RWPE2 (cell line): ENCODE measurements at regions not wholly inside any gene's neighbourhood (a gene's known extent, or its start where the extent isn't known, plus 50 kb on each side); places are given as distances from the start of the nearest gene placed in this dataset.

Experiments
- ATAC-seq: fragments of 200-7000 bp; cut with Tn5 transposase; 3 replicates; pipeline ENCODE4 v1.9.1; 2021; ENCODE audit warnings: low read depth
- DNase-seq: peaks from one replicate; pipeline ENCODE4 v3.0.0-alpha.2; 2020; ENCODE audit warnings: low spot score
- H3K27ac ChIP-seq: fragments of 450-650 bp; 2 replicates; pipeline ENCODE4 v1.5.1; 2017; ENCODE audit warnings: mild to moderate bottlenecking; ENCODE audit not compliant: poor library complexity, severe bottlenecking
- H3K27me3 ChIP-seq: fragments of 250-450 bp; sonication (Bioruptor Pico); 2 replicates; pipeline ENCODE4 v1.5.1; 2021; ENCODE audit warnings: mild to moderate bottlenecking, moderate library complexity; ENCODE audit not compliant: insufficient read depth, poor library complexity, severe bottlenecking
- H3K36me3 ChIP-seq: fragments of 250-450 bp; sonication (Bioruptor Pico); 2 replicates; pipeline ENCODE4 v1.5.1; 2020; ENCODE audit warnings: low read depth, mild to moderate bottlenecking, moderate library complexity
- H3K4me1 ChIP-seq: fragments of 250-450 bp; sonication (Bioruptor Pico); 2 replicates; pipeline ENCODE4 v1.5.1; 2021; ENCODE audit warnings: mild to moderate bottlenecking, moderate library complexity; ENCODE audit not compliant: insufficient read depth, poor library complexity, severe bottlenecking
- H3K4me3 ChIP-seq: fragments of 250-450 bp; sonication (Bioruptor Pico); 2 replicates; pipeline ENCODE4 v1.5.1; 2021; ENCODE audit warnings: mild to moderate bottlenecking, moderate library complexity; ENCODE audit not compliant: severe bottlenecking
- H3K9me3 ChIP-seq: fragments of 250-450 bp; sonication (Bioruptor Pico); 2 replicates; pipeline ENCODE4 v1.5.1; 2021; ENCODE audit warnings: mild to moderate bottlenecking, moderate library complexity; ENCODE audit not compliant: severe bottlenecking
- TF ChIP-seq, protein P1 (sequence below): fragments of 450-650 bp; IDR thresholded peaks from one replicate; pipeline ENCODE4 v1.5.1; 2017; ENCODE audit warnings: mild to moderate bottlenecking, moderate library complexity; ENCODE audit not compliant: poor library complexity, severe bottlenecking

DNA sequence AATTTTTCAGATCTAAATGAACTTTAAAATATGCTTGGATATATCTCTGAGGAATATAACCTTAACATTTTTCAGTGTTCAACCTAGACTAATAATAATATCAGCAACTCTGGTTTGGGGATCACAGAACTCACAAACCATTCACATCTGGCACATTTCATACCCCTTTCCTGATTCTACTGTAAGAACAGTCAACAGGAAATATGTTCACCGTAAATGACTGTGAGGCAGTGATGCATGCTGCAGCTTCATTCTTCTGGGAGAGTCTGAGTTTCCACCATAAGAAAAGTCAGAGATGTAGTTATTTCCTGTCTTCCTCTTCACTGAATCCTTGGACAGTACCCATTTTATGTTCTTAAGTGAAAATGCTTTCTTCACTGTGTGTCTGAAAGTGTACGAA is 134.2 kb upstream of the IFNGR1 start:
- Histone ChIP-seq H3K27me3 (no peaks in the 10 kb centered on the region), H3K4me3 (no peak overlapping the region), H3K36me3 (no peaks in the 10 kb centered on the region), H3K4me1 (no peaks in the 10 kb centered on the region), H3K27ac (no peak overlapping the region), H3K9me3 (no peaks in the 10 kb centered on the region)
- no peak for DNase-seq
- ATAC-seq = no peak
- TF ChIP-seq, protein P1, sequence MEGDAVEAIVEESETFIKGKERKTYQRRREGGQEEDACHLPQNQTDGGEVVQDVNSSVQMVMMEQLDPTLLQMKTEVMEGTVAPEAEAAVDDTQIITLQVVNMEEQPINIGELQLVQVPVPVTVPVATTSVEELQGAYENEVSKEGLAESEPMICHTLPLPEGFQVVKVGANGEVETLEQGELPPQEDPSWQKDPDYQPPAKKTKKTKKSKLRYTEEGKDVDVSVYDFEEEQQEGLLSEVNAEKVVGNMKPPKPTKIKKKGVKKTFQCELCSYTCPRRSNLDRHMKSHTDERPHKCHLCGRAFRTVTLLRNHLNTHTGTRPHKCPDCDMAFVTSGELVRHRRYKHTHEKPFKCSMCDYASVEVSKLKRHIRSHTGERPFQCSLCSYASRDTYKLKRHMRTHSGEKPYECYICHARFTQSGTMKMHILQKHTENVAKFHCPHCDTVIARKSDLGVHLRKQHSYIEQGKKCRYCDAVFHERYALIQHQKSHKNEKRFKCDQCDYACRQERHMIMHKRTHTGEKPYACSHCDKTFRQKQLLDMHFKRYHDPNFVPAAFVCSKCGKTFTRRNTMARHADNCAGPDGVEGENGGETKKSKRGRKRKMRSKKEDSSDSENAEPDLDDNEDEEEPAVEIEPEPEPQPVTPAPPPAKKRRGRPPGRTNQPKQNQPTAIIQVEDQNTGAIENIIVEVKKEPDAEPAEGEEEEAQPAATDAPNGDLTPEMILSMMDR = no peak

DNA sequence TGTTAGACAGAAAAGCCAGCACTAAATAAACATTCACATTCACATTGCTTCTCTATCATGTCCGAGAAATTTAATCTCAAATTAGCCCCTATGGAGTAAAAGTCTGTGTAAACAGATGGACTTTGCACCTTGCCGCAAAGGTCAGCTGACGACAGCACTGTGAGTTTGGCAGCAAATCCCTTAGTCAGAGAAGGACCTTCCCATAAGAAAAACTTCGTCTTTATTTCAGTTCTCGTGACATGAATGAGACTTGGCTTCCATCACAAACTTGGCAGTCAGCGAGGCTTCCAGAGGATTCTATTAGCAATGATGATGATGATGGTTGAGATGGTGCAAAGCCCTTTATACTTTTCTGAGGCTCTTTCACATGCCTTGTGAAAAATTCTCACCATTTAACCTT is 133.7 kb upstream of the IFNGR1 start:
- no peak for ATAC-seq

DNA sequence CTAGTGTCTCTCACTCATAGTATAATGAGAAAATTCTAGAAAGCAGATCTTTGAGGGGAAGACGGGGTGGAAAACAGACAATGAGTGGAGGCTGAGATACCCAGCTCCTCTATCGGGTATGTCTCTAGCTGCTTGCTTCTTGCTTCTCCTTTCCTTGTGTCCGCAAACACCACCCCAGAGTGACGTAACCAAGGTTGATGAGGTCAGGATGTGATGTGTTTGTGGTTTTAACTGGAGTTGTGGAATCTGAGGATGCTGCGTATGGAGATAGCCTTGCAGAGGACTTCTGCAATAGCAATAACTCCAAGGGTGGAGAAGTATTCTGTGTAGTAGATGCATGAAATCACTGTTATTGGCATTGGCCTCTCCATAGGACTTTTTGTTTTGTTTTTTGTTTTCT is 132.7 kb upstream of the IFNGR1 start:
- H3K4me1 ChIP-seq = no peaks in the 10 kb centered on the region
- no peak for ATAC-seq
- no peak for DNase-seq
- TF ChIP-seq, protein P1 = no peak
- no peaks in the 10 kb centered on the region for H3K36me3 ChIP-seq
- no peak overlapping the region for H3K27ac ChIP-seq
- no peaks in the 10 kb centered on the region for H3K9me3 ChIP-seq
- no peak overlapping the region for H3K4me3 ChIP-seq
- H3K27me3 ChIP-seq = peaks cover 4% of the 10 kb centered on the region

More for the DNA sequence above, 133.7 kb upstream of the IFNGR1 start:
- no peaks in the 10 kb centered on the region for H3K36me3 ChIP-seq
- no peaks in the 10 kb centered on the region for H3K4me1 ChIP-seq
- no peak overlapping the region for H3K4me3 ChIP-seq
- no peak overlapping the region for H3K27ac ChIP-seq
- DNase-seq = no peak
- H3K27me3 ChIP-seq = no peaks in the 10 kb centered on the region
- no peaks in the 10 kb centered on the region for H3K9me3 ChIP-seq
- TF ChIP-seq, protein P1 = no peak

DNA sequence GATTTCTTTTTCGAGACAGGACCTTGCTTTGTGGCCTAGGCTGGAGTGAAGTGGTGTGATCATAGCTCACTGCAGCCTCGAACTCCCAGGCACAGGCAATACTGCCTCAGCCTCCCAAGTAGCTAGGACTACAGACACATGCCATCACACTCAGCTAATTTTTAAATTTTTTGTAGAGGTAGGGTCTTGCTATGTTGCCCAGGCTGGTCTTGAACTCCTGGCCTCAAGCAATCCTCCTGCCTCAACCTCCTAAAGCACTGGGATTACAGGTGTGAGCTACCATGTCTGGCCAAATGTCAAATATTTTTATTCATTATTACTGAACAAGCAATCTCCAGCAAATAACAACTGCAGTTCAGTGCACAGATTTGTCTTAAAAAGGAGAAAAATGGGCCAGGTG is 131.7 kb upstream of the IFNGR1 start:
- DNase-seq (no peak), ATAC-seq (no peak)
- peaks cover 11% of the 10 kb centered on the region for H3K27me3 ChIP-seq
- H3K4me3 ChIP-seq = no peak overlapping the region
- no peaks in the 10 kb centered on the region for H3K36me3 ChIP-seq
- TF ChIP-seq, protein P1 = no peak
- H3K27ac ChIP-seq = no peak overlapping the region
- no peaks in the 10 kb centered on the region for H3K4me1 ChIP-seq
- H3K9me3 ChIP-seq = no peaks in the 10 kb centered on the region

DNA sequence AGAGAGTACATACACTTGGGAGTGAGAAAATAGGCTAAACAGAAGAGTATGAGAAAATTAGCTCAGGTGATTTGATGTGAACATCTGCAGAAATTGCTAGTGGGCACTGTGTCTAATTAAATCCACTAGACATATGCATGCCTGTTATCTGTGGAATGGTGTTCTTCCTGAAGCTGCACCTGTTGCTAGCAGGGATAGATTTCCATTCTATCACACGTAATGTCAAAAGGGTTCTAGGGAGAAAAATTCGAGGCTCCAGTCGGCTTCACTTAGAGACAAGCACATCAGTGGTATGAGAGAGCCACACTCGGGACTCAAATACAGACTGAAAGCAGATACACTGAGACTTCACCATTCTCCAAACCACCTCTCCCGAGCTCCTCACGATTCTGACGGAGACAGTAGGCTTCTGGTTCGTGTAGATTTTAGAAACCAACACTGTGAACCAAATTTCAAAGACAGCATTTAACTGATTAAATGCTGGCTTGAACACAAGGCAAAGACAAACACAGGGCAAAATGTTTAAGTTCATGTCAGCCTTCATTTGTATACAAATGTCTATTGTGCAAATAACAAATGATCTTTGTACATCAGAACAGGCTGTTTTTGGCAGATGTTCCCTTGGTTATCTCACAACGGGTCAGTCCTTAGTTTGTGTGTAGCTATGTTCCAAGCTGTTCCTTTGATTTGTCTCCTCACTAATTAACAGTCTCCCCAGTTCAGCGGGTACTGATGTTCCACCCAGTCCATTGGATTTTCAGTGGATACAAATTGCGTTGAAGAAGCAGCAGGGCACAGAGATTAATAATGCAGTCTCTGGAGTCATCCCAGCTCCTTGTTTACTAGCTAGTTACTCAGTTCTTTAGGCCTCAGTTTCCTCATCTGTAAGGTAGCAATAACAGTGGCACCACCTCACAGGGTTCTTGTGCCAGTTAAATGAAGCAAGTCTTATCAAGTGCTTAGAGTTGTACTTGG is 131.0 kb upstream of the IFNGR1 start:
- ATAC-seq (no peak), DNase-seq (no peak)
- Histone ChIP-seq H3K27ac (no peak overlapping the region), H3K9me3 (no peaks in the 10 kb centered on the region), H3K4me3 (no peak overlapping the region), H3K27me3 (peaks cover 11% of the 10 kb centered on the region), H3K36me3 (no peaks in the 10 kb centered on the region), H3K4me1 (no peaks in the 10 kb centered on the region)
- TF ChIP-seq, protein P1 = no peak
